ENCODE measurements at regions not wholly inside any gene's neighbourhood (a gene's known extent, or its start where the extent isn't known, plus 50 kb on each side); places are given as distances from the start of the nearest gene placed in this dataset.
A peak's percentile ranks its signal among the peaks of the same experiment; 100 is the strongest.

DNA sequence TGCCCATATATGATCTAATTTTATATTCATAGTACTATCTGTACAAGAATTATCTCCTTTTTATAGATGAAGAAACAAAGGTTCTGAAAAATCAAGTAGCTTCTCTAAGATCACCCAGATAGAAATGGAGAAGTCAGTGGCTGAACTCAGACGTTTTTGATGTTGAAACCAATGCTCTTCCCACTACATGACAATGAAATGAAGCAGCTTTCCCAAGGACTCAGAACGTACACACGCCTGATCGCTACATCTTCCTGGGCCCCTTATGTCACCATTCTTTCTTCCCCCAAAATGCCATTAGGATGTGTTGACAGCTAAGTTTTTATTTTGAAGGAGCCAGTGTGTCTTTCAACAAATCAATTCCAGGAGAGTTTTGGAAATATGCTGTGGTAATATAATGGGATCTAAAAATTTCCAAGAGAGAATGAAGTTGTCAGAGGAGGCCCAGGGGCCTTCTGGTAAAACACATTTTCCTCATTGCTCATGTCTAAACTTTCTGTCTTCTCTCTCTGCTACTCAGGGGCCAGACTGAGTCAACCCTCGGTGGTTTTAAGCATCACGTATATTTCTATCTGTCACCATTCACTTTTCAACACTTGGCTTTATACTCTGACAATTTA is 98.1 kb upstream of the COL21A1 start:
- FAIRE-seq: no peak

DNA sequence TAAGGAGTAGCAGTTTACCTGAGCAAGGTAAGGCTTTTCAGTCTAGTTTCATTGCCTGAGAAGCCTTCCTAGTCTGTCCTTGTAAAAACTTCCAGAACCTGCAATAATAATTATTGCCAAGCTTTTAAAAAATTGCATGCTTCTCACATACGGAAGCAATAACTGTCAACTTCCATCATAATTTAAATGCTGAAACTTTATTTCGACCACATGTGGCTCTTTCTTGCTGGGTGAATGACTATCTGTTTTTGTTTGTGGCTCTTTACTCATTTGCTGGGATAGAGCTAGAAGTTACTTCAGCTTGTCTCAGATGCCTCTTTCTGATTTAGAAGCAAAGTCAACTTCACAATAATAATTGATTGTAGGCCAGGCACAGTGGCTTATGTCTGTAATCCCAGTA is 95.9 kb upstream of the COL21A1 start:
- FAIRE-seq: no peak

DNA sequence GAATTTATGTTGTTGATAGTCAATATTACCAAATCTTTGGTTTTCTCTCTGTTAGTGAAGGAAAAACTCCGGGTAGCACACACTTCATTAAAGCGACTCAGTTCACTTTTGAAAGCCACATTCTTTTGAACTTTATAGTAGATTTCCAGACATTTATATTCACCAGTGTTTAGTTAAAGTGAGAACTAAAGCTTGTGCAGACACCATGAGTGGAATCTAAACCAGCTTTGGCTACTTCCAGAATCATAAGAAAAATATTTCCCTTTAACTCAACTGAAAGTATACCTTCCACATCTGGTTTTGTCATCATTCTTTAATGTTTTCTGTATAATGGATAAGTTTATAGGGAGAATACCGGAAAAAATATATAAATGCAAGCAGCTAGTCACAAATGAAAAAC is 92.1 kb upstream of the COL21A1 start:
- no peak for FAIRE-seq

DNA sequence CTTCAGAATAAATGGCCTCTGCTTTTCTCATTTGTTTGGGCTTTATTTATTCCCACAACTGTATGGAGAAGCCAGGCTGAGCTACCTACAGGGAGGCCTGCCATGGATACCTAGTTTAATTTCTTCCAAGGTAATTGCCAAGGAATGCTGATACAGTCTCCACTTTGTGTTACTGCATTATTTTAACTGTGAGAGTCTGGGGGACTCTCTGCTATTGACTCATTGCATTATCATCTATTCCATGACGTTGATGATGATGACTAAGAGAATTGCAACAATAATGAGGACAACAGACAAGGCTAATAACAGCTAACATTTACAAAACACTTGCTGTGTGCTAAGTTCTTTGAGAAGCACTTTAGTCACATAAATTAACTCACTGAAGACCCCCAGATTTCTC is 88.3 kb upstream of the COL21A1 start:
- FAIRE-seq: no peak

DNA sequence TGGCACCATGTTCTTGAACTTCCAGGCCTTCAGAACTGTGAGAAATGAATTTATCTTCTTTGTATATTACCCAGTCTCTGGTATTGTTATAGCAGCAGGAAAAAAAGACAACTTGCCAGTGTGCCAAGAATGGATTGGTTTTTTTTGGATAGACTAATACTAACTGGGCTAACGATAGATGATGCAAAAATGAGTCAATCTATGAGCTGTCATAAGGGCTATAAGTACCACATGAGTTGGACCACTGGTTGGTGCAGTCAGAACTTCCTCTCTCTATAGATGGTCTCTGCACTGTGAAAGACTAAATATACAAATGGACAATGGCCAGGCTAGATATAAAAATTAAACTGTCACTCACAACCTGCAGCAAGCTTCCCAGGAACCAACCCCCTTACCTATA is 87.6 kb upstream of the COL21A1 start:
- FAIRE-seq: no peak

DNA sequence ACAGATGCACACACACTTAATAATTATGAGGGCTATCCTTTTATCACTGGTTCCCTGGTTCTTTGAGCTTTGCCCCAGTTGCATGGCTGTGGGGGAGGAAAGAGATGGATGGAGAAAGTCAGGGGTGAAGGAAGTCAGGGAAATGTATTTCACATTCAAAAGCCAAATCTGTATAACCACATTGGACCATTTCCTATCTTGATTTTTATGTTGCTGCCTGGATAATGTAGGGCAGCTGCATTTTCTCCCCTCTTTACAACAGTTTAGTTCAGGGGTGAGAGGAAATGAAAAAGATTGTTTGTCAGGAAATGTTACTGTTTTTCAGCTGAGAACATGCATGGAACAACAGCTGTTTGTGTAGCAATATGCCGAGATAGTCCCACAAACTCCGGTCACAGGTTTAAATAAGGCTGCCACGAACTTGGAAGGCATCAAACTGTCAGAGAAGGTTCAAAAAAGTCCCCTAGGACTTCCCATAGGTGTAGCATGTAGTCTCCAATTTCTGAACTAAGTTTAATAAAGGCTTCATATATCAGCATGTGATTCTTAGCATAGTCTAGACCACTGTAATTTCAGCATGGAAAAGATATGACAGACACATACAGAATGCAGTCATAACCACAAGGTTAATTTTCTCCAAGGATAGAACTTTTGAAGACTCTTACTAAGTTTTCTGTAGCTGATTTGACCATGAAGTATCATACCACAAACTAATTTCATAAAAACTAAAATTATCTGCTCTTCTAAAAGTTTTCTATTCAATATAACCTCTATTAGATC is 82.1 kb upstream of the COL21A1 start:
- FAIRE-seq: no peak

DNA sequence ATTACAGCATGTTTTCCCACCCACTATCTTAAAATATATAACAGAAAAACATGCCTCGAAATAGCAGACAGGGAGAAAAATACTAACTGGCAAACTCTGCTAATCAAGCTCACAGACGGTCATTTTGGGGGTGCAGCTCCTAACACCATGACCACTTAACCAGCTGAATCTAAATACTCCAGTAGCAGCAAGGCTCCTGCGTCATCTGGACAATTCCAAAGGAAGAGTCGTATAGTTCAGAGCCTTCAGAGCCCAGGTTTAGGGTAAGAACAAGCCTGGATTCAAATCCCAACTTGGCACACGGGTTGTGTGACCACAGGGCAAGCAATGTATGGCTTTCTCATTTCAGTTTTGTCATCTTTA is 81.3 kb upstream of the COL21A1 start:
- FAIRE-seq: no peak

DNA sequence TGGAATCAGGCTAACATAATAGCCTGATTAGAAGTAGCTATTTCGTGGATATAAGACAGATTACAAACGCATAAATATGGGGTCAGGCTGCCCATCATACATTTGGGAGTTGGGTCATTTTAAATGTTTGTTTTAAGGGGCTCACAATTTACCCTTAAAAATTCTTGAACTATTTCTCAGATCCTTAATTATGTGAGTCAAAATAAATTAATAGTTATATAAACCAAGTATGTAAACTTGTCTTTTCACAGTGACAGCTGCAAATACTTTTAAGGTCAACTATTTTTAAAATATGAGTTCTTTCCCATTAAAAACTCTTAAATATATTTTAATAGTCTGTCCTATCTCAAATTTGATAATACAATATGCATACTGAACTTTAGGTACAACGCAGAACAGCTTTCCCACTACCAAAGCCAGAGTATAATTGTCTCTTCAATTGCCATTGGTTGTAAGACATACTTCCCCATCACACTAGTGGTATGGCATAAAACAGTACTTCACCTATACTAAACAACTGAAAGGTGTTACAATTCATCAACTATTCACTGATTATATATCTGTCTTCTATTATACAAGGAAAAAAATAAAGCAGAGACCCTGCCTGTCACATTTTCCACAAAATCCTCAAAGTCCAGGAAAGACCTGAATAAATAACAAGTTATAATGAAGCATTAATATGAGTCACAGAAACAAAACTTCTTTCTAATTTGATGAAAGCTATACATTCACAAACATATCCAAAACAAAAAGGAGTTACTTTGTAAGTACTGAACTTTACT is 80.8 kb upstream of the COL21A1 start:
- no peak for FAIRE-seq

DNA sequence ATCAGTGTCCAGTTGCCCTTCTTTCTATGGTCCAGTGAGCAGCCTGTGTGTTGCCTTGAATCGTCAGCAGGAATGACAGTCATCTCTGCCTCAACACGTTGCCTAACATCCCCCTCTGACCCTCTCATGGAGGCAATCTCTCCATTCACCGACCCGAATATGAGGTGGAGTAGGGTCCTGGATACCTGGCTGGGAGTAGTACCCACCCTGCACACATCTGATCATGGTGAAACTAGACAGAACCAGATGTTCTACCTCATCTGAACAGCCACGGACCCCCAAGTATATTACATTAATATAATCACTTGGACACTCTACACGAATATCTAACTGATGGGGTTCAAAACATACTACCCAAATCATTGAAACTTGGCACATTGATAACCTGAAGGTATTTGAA is 77.0 kb upstream of the COL21A1 start:
- FAIRE-seq: no peak

DNA sequence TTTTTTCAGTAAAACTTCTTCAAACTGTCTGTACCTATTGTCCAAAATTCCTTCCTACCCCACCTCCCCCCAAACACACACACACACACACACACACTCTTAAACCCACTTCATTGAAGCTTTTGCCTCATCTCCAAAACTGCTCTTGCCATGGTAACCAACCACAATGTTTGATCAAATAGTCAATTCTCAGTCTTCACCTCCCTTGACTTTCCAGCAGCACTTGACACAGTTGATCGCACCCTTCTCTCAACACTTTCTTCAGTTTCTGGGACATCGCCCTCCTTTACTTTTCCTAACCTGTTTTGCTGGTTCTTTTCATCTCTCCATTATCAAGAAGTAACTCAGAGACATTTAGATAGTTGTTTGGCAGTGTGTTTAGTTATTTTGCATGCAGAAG is 71.5 kb upstream of the COL21A1 start:
- FAIRE-seq: no peak

DNA sequence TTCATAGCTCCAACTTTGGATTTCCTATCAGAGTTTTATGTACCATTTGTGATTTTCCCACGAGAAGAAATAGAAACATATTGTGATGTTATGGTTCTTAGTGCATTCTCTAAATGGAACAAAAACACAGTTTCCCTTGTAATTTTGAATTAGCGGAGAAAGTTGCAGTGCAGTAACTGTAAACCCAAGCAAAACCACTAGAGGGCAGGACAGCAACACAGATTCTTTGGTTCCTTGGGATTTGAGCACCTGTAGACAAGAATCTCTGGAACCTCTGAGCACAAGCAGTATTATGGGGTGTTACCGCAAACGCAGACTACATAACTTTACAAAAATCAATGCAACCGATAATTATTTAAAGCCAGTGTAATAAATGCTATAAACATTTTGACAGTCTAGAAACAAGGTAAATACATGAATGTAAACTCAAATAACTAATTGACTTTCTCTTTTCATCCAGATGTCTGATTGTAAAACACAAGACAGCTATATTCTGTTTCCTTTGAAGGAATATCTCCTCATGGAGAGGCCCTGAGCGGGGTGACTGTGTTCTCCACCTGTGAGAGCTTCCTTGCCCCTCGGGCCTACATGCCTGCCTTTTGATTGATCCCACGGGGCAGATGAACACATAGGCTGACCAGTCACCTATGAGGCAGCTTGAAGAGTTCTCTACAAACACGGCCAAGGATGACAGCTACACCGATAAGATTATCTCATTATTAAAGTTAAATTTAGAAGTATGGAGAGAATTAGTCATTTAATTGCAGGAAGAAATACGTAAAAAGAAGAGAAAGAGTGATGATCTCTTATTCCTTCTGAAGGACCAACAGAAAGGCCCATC is 67.5 kb upstream of the COL21A1 start:
- FAIRE-seq: peak; percentile 84

DNA sequence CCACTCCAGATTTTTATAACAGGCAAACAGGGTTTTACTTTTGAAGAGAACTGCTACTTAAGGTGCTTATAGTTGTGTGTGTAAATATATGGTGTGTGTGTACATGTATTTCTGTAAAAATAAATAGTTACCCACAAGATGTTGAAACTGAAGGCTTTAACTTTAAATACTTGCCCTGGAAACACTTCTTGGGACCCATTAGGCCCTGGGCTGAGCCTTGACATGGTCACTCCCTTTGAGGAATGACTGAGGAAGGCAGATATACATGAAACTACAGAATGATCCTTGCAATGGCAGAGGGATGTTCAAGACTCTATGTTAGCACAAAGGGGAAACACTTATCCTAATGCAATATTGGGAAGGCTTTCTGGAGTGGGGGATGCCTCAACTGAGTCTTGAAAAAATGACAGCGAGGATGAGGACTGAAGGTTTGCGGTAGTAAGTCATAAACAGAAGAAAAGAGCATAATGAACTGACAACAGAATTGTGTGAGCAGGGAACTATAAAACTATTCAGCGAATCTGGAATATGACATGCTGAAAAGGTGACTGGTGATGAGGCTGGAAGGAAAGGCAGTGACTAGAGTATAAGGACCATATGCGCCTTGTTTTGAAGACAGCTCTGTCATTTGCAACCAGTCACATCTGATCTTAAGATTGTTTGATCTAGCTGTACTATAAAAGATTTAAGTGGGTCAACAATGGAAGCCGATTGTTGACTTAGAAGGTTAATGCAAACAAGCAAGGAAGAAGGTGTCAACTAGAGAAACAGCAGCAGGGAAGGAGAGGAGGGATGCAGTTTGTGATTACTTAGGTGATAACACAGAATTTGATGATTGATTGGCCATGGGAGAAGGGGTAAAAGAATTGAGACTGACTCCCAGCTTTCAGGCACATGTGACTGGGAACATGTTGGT is 64.4 kb upstream of the COL21A1 start:
- no peak for FAIRE-seq

DNA sequence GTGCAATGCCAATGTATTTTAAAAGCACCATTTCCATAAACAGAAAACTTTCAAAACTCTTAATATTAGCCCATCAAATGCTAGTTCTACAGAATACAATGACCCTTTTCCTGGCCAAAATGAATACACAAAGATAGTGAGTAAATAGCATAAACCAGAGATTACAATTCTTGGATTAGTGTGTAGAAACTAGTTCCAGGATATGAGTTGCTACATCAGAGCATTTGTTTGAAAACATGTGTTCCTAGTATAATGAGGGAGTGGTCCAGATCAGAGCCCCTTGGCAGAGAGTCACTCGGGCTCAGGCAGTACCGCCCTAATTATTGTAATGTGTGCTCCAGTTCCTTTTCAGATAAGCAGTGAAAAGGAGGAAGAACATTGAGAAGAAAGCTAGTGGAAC is 63.7 kb upstream of the COL21A1 start:
- no peak for FAIRE-seq

DNA sequence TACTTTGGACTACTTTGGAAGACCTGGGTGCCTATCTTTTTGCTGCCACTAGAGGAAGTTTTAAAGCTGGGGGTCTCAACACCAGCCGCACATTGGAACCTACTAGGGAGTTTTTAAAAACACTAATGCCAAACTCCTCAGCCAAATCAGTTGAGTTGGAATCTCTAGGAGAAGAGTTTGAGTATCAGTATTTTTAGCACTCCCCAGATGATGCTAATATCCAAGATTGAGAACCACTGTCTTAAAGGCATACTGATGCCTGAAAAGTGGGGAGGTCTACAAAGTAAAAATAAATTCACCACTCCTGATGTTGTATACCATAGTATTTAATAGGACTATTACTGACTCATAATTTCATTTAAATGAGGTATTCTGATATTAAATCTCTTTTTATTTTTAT is 62.9 kb upstream of the COL21A1 start:
- FAIRE-seq: no peak

DNA sequence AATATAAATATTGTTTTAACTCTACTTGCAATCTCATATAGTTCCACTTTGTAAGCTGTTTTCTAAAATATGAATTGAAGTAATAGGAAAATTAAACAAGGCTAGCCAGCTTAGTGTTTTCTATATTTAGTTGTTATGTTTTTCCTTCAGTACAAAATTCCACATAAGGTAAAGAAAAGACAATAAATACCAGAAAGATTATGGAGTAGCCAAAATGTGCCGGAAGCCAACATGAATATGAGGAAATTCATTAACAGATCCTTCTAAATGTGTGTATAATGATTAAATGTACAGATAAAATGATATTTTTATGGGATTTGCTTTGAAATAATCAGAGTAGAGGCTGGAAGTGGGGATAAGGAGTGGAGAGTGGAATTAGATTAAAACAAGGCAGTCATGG is 52.5 kb upstream of the COL21A1 start:
- FAIRE-seq: no peak

DNA sequence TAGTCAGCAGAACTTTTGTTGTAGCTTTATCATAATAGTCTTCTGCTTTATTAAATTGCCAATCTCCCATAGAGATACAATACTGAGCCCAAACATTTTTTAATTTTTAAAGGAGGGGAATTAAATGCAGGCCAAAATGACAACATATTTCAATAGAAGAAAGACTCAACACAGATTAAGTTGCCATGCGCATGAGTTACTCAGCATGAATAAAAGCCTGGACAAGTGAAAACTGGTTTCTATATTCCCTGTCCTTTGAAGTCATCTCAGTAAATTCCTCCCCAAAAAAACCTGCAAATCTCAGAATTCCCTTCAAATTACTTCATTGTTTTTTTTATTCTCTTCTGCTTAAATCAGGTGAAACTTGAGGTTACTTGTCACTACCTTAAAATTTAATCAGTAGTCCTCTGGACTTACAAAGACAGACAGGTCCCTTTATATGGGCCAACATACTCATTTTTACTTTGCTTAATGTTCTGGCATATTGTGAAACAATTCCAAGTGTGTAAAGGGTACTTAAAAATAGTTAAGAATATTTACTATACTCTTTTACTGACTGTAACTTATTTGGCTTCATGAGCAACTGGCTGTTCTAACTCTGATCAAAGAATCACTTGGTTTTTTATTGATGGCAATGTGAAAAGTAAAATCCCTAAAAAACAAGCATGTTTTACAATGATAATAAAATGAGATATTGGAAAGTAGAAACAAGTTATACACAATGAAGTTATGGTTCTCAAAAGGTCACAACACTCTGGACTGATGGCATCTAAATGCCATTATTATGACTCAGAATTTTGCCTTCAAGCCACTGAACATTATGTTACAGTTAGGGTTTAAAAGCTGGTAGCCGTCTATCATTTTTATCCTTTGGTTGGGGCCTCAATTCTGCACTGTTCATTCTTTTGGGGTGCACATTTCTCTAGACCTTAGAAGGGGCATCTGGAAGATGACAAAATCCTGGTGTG is 49.9 kb upstream of the COL21A1 start:
- no peak for FAIRE-seq

Measured in G401.6 (cell line).